ENCODE measurements at regions not wholly inside any gene's neighbourhood (a gene's known extent, or its start where the extent isn't known, plus 50 kb on each side); places are given as distances from the start of the nearest gene placed in this dataset.

- TF ChIP-seq FOSL1 (IDR thresholded peaks at IDR 0.05; ENCODE audit: insufficient read depth, low read depth, low read length) = no peak
- no peak for TF ChIP-seq JUN (IDR thresholded peaks at IDR 0.05; ENCODE audit: low read depth, low read length)
- no peak for TF ChIP-seq CHD1 (IDR thresholded peaks at IDR 0.05; ENCODE audit: low read depth, low read length)
- no peak for TF ChIP-seq ZNF274 (IDR thresholded peaks at IDR 0.05; ENCODE audit: borderline replicate concordance, extremely low read depth, low read length)
- TF ChIP-seq ASH2L (IDR thresholded peaks at IDR 0.05; ENCODE audit: low read length) = no peak
- no peak for TF ChIP-seq CTBP2 (IDR thresholded peaks at IDR 0.05; ENCODE audit: borderline replicate concordance, insufficient read depth, insufficient read length, low read length)
These were observed 330.4 kb downstream of the TMEM121 start (continued) for GRCh38 chr14:105856676-105857219.

Data from H1 (cell line).